ENCODE measurements at regions not wholly inside any gene's neighbourhood (a gene's known extent, or its start where the extent isn't known, plus 50 kb on each side); places are given as distances from the start of the nearest gene placed in this dataset.

- dilution Hi-C loops (cut with MboI; ENCODE audit: extremely low pct_ligation_motif_present, low sequenced_read_pairs) (no loop called here), intact Hi-C loops (cut with micrococcal nuclease) (no loop called here)
- no peak overlapping the region for H2AFZ ChIP-seq (ENCODE audit: low read depth, low read length)
- H3K9me1 ChIP-seq (replicated peaks; ENCODE audit: control insufficient read depth, extremely low read depth, insufficient read depth, low read length) = no peaks in the 10 kb centered on the region
- H3K27me3 ChIP-seq (ENCODE audit: control insufficient read depth in 2 of 2, insufficient read depth in 2 of 2, low read length in 2 of 2) = peaks cover 0 to 4% of the 10 kb centered on the region in 2 experiments
- H3K4me2 ChIP-seq (ENCODE audit: insufficient read depth, low read length) = no peak overlapping the region
- H3K9ac ChIP-seq (replicated peaks; ENCODE audit: extremely low read depth, insufficient read depth, low read length) = no peak overlapping the region
- no TSS peak for BruUV-seq (replicated peaks)
- ChIA-PET CTCF (interaction anchor here (0.9 to 1.2 kb wide), 2 partner anchors 30 kb away, joined by 3 to 4 read pairs; no protein-coding TSS in a partner anchor), POLR2A (no interaction called here)
- H3K4me3 ChIP-seq (replicated peaks in 1 of 3; ENCODE audit: insufficient read depth in 1 of 3, low read depth in 1 of 3, low read length in 3 of 3) = no peak overlapping the region
- no peak overlapping the region for H3K27ac ChIP-seq (ENCODE audit: insufficient read depth, low read depth, low read length)
- no peaks in the 10 kb centered on the region for H3K79me2 ChIP-seq (ENCODE audit: control insufficient read depth, insufficient read depth, low read length)
- H3K36me3 ChIP-seq (ENCODE audit: control insufficient read depth in 2 of 2, extremely low read depth in 1 of 2, insufficient read depth in 2 of 2, low read length in 2 of 2) = no peaks in the 10 kb centered on the region
- TF ChIP-seq, protein P1, sequence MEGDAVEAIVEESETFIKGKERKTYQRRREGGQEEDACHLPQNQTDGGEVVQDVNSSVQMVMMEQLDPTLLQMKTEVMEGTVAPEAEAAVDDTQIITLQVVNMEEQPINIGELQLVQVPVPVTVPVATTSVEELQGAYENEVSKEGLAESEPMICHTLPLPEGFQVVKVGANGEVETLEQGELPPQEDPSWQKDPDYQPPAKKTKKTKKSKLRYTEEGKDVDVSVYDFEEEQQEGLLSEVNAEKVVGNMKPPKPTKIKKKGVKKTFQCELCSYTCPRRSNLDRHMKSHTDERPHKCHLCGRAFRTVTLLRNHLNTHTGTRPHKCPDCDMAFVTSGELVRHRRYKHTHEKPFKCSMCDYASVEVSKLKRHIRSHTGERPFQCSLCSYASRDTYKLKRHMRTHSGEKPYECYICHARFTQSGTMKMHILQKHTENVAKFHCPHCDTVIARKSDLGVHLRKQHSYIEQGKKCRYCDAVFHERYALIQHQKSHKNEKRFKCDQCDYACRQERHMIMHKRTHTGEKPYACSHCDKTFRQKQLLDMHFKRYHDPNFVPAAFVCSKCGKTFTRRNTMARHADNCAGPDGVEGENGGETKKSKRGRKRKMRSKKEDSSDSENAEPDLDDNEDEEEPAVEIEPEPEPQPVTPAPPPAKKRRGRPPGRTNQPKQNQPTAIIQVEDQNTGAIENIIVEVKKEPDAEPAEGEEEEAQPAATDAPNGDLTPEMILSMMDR (IDR thresholded peaks at IDR 0.05; ENCODE audit: extremely low read depth in 1 of 2, insufficient read depth in 1 of 2, low read depth in 1 of 2, low read length in 2 of 2) = no peak
- TF ChIP-seq POLR2A (IDR thresholded peaks at IDR 0.05; ENCODE audit: low read depth, low read length) (no peak), GATA2 (IDR thresholded peaks at IDR 0.05; ENCODE audit: insufficient read depth, insufficient read length, low read depth, low read length) (no peak), MYC (IDR thresholded peaks at IDR 0.05; ENCODE audit: low read depth, low read length) (no peak), EZH2 (IDR thresholded peaks at IDR 0.05; ENCODE audit: borderline replicate concordance, low read depth, low read length, severe bottlenecking) (no peak), FOS (IDR thresholded peaks at IDR 0.05; ENCODE audit: borderline replicate concordance, insufficient read depth, low read length) (no peak), POLR2AphosphoS5 (IDR thresholded peaks at IDR 0.05; ENCODE audit: insufficient read depth, low read depth, low read length) (no peak), JUN (IDR thresholded peaks at IDR 0.05; ENCODE audit: borderline replicate concordance, insufficient read depth, insufficient read length, low read depth) (no peak)
- TF ChIP-seq, protein P2, sequence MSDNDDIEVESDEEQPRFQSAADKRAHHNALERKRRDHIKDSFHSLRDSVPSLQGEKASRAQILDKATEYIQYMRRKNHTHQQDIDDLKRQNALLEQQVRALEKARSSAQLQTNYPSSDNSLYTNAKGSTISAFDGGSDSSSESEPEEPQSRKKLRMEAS (IDR thresholded peaks at IDR 0.05; ENCODE audit: insufficient read depth, insufficient read length) = no peak
- H4K20me1 ChIP-seq (replicated peaks; ENCODE audit: control insufficient read depth, extremely low read depth, insufficient read depth, low read length) = no peaks in the 10 kb centered on the region
- no peak for FAIRE-seq
- no peak for DNase-seq (ENCODE audit: low read depth, low spot score)
- H3K9me3 ChIP-seq (replicated peaks; ENCODE audit: control insufficient read depth, insufficient read depth, low read length) = no peaks in the 10 kb centered on the region
- H3K4me1 ChIP-seq (ENCODE audit: control insufficient read depth, extremely low read depth, insufficient read depth, low read length) = no peaks in the 10 kb centered on the region
Observed at GRCh38 chr11:45741582-45741981, 63.4 kb upstream of the SLC35C1 start.

All from endothelial cell of umbilical vein (primary cell).